ENCODE measurements at regions not wholly inside any gene's neighbourhood (a gene's known extent, or its start where the extent isn't known, plus 50 kb on each side); places are given as distances from the start of the nearest gene placed in this dataset.

DNA sequence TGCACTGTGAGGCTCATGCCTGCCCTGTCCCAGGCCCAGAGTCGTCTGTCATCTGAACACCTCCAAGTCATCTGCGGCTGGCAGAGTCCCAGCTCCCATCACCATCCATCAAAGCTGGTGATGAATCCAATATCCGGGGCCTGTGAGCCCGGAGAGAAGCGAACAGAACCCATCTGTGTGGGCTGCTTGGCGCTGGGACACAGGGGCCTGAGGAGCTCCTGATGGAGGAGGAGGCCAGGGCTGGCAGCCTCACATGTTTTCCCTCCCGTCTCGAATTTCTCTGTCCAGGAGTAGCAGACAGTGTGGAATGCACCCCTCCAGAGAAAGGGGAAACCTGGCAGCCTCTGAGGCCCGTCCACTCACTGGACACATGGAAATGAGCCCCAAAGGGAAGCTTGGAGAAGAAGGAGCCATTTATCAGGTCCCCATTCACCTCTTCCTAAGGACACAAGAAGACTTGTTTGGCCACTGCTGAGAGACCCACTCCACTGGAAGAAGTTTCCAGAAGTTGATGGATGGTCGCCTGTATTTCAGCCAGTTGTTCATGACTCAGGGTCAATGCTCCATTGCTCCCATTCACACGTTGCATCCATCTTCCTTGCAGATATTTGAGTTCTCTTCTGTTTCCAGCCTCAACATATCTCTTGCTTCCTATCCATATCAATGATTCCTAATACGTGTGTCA, 307.5 kb upstream of the SULF2 start:
- no peak overlapping the region for H3K27ac ChIP-seq
- no peak for DNase-seq (ENCODE audit: low spot score in 2 of 2)
- no peaks in the 10 kb centered on the region for H3K36me3 ChIP-seq
- H3K27me3 ChIP-seq: no peaks in the 10 kb centered on the region
- intact Hi-C loops (cut with DNase I): no loop called here
- no peaks in the 10 kb centered on the region for H3K4me1 ChIP-seq
- H3K9me3 ChIP-seq: no peaks in the 10 kb centered on the region
- H3K4me3 ChIP-seq: no peak overlapping the region
- TF ChIP-seq, protein P1, sequence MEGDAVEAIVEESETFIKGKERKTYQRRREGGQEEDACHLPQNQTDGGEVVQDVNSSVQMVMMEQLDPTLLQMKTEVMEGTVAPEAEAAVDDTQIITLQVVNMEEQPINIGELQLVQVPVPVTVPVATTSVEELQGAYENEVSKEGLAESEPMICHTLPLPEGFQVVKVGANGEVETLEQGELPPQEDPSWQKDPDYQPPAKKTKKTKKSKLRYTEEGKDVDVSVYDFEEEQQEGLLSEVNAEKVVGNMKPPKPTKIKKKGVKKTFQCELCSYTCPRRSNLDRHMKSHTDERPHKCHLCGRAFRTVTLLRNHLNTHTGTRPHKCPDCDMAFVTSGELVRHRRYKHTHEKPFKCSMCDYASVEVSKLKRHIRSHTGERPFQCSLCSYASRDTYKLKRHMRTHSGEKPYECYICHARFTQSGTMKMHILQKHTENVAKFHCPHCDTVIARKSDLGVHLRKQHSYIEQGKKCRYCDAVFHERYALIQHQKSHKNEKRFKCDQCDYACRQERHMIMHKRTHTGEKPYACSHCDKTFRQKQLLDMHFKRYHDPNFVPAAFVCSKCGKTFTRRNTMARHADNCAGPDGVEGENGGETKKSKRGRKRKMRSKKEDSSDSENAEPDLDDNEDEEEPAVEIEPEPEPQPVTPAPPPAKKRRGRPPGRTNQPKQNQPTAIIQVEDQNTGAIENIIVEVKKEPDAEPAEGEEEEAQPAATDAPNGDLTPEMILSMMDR (IDR thresholded peaks at IDR 0.05): no peak

DNA sequence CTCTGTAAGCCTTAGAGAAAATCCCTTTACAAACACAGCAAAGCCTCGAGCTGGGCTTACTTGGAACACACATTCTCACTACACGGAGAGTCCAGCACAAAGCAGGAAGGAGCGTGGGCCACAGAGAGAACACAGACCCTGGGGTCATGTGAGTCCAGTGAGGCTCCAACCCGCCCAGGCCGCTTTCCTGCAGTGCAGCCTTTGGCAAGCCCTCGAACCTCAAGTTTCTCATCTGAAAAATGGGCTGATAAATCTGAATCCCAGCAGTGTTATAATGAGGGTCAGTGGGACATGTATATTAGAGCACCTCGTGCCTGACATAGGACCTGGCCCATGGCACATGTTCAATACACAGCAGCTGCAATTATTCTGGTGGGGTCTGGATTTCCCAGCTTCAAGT, 305.5 kb upstream of the SULF2 start:
- H3K27ac ChIP-seq: no peak overlapping the region
- H3K4me3 ChIP-seq: no peak overlapping the region
- H3K36me3 ChIP-seq: no peaks in the 10 kb centered on the region
- H3K9me3 ChIP-seq: no peaks in the 10 kb centered on the region
- intact Hi-C loops (cut with DNase I): no loop called here
- no peaks in the 10 kb centered on the region for H3K27me3 ChIP-seq
- TF ChIP-seq, protein P1 (IDR thresholded peaks at IDR 0.05): no peak
- DNase-seq (ENCODE audit: low spot score in 2 of 2): no peak
- no peaks in the 10 kb centered on the region for H3K4me1 ChIP-seq

DNA sequence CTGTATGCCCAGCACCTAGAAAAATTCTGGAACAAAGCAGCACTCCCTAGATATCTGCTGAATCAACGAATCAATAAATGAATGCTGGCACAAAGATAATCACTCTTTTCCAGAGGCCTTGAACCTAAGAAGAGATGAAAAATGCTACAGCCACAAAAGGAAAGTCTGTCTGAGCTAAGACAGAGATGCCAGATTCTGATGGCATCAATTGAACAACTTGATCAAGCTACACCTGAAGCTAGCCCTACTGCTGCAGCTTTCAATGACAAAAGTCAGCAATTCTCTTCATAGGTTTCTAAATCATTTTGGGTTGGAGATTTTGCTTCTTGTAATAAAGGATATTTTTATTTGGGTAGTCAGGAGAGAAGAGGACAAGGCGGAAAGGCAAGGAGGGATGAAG, 305.0 kb upstream of the SULF2 start:
- TF ChIP-seq, protein P1 (IDR thresholded peaks at IDR 0.05): no peak
- Histone ChIP-seq H3K27ac (no peak overlapping the region), H3K9me3 (no peaks in the 10 kb centered on the region), H3K36me3 (no peaks in the 10 kb centered on the region), H3K4me1 (no peaks in the 10 kb centered on the region), H3K4me3 (no peak overlapping the region), H3K27me3 (no peaks in the 10 kb centered on the region)
- intact Hi-C loops (cut with DNase I): no loop called here
- DNase-seq (ENCODE audit: low spot score in 2 of 2): no peak

DNA sequence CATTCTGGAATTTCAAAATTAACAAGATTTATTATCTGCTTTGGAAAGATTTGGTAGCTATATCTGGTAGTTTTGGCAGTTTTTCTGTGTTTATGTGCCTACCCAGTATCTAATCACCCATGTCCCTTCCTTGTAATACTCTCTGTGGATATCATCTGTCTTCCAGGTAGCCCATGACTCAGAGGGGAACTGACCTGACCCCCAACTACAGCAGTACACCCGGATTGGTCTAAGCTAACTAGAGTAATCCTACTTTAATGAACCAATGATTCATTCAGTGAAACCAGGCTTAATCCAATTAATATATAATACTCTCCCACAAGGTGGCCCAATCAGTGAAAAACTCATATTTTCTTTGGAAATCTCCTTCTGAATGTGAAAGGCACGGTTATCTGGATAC, 295.3 kb upstream of the SULF2 start:
- Histone ChIP-seq H3K4me3 (no peak overlapping the region), H3K36me3 (no peaks in the 10 kb centered on the region), H3K4me1 (no peaks in the 10 kb centered on the region), H3K9me3 (peaks cover 0 to 4% of the 10 kb centered on the region in 2 donors), H3K27ac (no peak overlapping the region), H3K27me3 (no peaks in the 10 kb centered on the region)
- TF ChIP-seq, protein P1 (IDR thresholded peaks at IDR 0.05): no peak
- intact Hi-C loops (cut with DNase I): no loop called here
- no peak for DNase-seq (ENCODE audit: low spot score in 2 of 2)

DNA sequence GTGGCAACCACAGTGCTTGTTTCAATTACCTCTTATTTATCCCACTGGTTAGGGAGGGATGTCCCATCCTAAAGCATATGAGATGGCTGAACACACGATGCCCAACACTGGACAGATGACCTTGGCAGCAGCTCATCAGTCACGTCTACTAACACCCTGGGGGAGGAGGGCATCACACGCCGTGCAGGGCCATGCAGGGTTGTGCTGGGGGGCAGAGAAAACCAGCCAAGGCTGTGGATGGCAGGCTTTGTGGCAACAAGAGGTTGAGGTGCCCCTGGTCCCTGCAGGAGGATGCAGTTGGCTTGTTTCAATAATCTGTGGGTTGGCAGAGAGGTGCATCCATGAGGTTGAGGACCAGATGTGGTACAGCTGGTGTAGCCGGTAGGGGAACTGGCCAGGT, 293.7 kb upstream of the SULF2 start:
- DNase-seq (ENCODE audit: low spot score in 2 of 2): no peak
- no peak overlapping the region for H3K27ac ChIP-seq
- intact Hi-C loops (cut with DNase I): no loop called here
- H3K36me3 ChIP-seq: no peaks in the 10 kb centered on the region
- H3K4me1 ChIP-seq: no peaks in the 10 kb centered on the region
- H3K27me3 ChIP-seq: no peaks in the 10 kb centered on the region
- H3K9me3 ChIP-seq: no peaks in the 10 kb centered on the region
- TF ChIP-seq, protein P1 (IDR thresholded peaks at IDR 0.05): no peak
- no peak overlapping the region for H3K4me3 ChIP-seq

DNA sequence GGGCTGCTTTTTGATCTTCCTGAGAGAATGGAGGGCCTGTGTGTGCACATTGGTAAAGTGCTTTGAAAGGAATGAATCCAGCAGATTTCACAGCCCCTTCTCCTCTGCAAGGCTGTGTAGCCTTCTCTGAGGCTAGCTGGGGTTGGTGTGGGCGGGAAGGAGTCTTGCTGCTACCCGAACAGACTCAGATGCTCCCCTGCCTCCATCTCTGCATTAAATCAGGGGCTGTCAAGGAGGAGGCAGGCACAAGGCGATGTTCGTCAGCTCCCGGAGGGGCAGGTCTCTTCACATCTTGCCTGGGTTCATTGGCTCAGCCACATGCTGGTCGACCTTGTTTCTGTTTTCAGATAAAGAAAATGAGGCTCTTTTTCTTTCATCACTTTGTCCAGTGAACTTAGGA, 291.5 kb upstream of the SULF2 start:
- Histone ChIP-seq H3K4me1 (no peaks in the 10 kb centered on the region), H3K36me3 (no peaks in the 10 kb centered on the region), H3K27ac (no peak overlapping the region), H3K4me3 (no peak overlapping the region), H3K27me3 (no peaks in the 10 kb centered on the region), H3K9me3 (no peaks in the 10 kb centered on the region)
- DNase-seq (ENCODE audit: low spot score in 2 of 2): no peak
- TF ChIP-seq, protein P1 (IDR thresholded peaks at IDR 0.05): no peak
- intact Hi-C loops (cut with DNase I): no loop called here

All from ascending aorta (tissue), 2 donors.